Left hindlimb (tissue), 1 donor: ENCODE measurements at regions not wholly inside any gene's neighbourhood (a gene's known extent, or its start where the extent isn't known, plus 50 kb on each side); places are given as distances from the start of the nearest gene placed in this dataset.

Experiments used
- DNase-seq: peaks from one replicate; pipeline ENCODE4 v3.0.0-alpha.2; 2018

DNA sequence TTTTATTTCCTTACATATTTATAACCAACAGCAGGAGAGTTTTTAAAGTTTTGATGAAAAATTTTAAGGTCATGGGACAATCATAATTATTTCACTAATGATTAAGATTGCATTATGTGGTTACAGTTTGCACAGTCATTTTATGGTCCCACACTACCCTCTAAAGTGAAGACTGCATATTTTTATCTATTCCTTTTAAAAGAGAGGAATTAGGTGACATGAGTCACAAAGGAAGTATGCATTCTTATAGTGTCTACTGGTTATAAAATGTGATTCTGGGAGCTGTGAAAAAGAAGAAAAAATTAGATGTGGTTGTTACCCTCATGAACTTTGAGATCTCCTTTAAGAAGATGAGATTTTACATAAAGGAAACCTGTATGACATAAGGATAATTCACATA lies 87.9 kb upstream of the GRIA1 start:
- no peak for DNase-seq

DNA sequence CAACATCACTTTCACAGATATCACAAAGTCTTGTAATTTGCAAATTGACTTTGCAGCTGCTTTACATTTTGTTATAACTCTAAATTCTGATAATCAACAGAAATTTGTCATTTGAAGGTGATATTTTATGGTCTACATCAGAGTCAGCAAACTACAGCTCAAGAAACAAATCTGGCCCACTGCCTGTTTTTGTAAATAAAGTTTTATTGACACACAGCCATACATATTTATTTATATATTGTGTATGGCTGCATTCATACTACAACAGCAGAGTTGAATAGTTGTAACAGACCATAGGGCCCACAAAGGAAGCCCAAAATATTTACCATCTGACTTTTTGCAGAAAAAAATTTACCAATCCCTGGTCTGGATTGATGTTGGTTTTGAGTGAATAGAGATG lies 87.0 kb upstream of the GRIA1 start:
- no peak for DNase-seq

DNA sequence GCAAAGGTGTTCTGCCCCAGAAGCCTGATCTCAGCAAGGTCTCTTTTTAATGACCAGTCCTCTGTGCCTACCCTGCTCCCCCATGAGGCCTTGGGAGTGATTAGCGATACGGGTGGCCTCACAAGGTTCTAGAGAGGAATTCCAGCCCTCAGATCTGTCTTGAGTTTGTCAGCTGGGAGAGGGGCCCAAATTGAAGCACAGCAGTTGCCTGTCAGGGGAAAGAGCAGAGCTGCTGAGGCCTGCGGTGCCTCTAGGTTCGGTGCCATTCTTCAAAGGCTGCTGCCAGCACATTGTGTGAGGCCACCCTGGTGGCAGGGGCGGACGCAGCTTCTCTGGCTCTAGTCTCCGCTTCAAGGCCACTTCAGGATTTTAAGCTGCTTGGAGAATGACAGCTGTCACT lies 85.7 kb upstream of the GRIA1 start:
- DNase-seq, result peak; percentile 31

DNA sequence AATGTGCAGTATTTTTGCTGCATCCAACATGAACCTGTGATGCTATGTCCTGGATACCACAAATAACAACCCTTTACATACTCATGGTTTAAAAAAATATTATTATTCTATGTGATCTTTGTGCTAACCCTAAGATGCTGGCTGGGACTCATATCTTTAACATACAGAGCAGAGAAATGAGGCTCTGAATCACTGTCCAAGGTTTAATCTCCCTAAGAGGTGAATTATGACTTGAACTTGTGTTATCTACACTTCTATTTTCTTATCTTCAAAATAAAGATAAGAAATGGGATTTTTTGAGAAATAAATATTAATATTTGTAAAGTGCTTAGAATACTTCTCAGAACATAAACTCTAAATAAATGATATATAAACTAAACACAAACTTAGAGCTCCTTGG lies 68.8 kb upstream of the GRIA1 start:
- no peak for DNase-seq

DNA sequence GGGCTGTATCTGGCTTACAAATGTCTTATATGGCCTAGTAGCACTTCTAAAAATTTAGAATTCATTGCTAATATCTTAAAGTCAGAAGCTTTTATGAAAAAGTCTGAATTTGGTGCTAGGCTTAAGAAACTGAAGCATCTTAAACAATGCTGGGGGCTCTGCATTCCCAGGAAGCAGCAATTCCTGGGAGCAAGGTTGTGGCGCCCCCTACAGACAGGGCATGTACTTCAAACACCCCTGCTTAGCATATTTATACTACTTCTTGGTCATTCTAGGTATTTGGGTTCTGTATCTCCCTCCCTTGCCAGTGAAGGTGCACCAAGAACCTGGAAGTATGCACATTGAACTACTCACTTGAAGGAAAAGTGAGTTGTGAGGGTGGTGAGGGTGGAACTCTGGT lies 64.6 kb upstream of the GRIA1 start:
- no peak for DNase-seq

DNA sequence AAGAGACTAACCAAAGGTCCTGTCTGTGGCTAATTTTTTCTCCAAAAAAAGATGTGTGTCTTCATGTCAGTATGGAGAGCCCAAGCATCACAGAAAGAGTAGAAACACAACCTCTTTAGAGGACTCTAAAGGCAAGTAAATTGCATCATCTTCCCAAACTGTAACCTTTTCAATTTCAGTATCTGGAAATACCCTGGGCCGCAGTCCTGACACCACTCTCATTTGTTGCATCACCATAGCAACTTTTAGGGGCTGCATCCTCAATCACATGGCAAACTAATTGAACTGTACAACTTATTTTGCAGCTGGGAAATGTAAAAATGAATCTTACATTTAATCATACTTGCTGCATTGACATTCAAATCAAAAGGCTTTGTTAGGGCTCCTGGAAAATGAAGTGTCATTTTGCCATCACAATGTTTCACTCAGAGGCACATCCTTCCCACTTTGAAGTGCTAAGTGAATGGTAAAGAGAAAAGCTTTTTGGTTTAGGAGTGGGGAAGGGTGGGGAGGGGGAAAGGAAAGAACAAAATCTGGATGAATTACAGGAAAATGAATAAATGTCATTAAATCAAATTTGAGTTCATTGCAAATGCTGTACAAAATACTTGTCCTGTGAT lies 60.6 kb upstream of the GRIA1 start:
- DNase-seq, result no peak

DNA sequence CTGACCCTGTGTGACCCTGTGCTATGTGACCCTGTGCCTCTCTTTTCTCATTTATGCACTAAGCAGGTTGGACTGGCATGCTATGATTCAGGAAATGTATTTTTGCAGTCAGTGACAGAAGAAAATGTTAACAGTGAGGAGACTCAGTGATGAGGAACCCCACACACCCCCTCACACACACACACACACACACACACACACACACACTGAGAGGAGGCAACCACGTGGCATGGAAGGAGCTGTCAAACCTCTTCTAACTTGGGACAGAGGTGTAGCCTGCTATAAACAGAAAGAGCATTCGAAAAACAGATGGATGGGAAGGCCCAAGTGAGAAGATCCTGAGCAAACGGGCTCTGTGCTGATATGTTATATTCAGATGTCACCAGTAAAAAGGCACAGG lies 57.9 kb upstream of the GRIA1 start:
- no peak for DNase-seq

DNA sequence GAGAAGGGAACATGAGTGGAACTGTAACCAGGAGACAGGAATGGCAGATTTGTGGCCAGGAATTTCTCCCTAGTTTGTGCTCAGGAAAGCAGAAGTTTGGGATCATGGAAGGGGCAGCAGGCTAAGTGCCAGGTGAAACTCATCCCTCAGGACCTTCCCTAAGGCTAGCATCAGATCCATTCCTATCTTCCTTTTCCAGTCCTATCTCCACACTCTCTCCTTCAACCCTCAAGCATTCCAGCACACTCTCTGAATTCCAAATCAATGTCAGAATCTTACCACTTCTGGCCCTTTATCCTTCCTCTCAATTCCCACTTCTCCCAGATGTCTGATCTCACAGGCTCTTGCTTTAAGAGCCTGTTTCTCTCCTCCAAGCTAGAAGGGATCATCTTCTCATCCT lies 53.2 kb upstream of the GRIA1 start:
- DNase-seq, result no peak

DNA sequence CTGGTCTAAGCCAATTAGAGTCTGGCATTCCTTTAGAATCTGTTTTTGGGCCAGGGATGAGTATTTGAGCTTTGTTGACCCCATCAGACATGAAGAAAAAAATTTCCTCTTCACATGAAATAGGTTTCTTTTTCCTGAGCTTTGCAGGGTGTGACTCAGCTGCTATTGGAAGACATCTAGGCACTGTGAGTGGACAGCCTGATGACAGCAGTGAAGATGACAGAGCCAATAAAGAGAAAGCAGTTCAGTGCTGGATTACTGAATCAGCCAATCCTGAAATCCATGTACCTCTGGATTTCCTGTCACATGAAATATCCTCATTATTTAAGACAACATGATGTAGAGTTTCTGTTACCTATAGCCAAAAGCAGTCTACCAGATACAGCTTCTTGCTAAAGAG lies 51.3 kb upstream of the GRIA1 start:
- DNase-seq, result no peak
